Uterus (tissue), 2 donors: ENCODE measurements at regions not wholly inside any gene's neighbourhood (a gene's known extent, or its start where the extent isn't known, plus 50 kb on each side); places are given as distances from the start of the nearest gene placed in this dataset.

ENCODE experiments used
- POLR2A ChIP-seq, 2 donors: fragments of 450-650 bp; IDR thresholded peaks; one replicate each; pipeline ENCODE4 v1.6.1; 2016; ENCODE audit warnings: antibody characterized with exemption in 2 of 2, mild to moderate bottlenecking in 1 of 2, moderate library complexity in 1 of 2
- TF ChIP-seq, protein P1 (sequence below), 4 experiments: fragments of 200-600 bp in 2 of 4; fragments of 450-650 bp in 2 of 4; sonication (generic) in 2 of 4; IDR thresholded peaks; one replicate each; pipeline ENCODE4 v1.5.1; 2016 to 2019; ENCODE audit warnings: antibody characterized with exemption in 4 of 4, mild to moderate bottlenecking in 2 of 4, moderate library complexity in 1 of 4

DNA sequence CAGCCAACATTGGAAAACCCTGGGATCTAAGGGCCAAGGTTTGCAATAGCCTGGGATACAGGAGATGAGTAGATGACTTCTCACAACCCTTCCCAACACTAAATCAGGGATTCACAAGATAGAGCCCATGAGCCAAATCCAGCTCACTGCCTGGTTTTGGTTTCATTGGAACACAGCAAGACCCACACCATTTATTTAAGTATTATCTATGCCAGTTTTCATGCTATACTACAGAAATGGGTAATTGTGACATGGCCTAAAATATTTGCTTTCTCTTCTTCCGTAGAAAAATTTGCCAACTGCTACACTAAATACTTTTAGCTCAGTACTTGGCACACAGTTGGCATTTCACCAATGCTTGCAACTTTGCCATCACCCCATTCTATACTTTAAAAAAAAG, 132.0 kb upstream of the LMCD1 start:
- TF ChIP-seq, protein P1, sequence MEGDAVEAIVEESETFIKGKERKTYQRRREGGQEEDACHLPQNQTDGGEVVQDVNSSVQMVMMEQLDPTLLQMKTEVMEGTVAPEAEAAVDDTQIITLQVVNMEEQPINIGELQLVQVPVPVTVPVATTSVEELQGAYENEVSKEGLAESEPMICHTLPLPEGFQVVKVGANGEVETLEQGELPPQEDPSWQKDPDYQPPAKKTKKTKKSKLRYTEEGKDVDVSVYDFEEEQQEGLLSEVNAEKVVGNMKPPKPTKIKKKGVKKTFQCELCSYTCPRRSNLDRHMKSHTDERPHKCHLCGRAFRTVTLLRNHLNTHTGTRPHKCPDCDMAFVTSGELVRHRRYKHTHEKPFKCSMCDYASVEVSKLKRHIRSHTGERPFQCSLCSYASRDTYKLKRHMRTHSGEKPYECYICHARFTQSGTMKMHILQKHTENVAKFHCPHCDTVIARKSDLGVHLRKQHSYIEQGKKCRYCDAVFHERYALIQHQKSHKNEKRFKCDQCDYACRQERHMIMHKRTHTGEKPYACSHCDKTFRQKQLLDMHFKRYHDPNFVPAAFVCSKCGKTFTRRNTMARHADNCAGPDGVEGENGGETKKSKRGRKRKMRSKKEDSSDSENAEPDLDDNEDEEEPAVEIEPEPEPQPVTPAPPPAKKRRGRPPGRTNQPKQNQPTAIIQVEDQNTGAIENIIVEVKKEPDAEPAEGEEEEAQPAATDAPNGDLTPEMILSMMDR (IDR thresholded peaks at IDR 0.05), result no peak
- TF ChIP-seq POLR2A (IDR thresholded peaks at IDR 0.05), result no peak
